Subcutaneous abdominal adipose tissue (tissue), 5 donors: ENCODE measurements at regions not wholly inside any gene's neighbourhood (a gene's known extent, or its start where the extent isn't known, plus 50 kb on each side); places are given as distances from the start of the nearest gene placed in this dataset.

Experiments
- H3K27ac ChIP-seq: one replicate; pipeline ENCODE4 v1.7.0; 2013; ENCODE audit warnings: low read depth, mild to moderate bottlenecking, inconsistent platforms, low read length, moderate library complexity
- H3K27me3 ChIP-seq, 5 donors: one replicate each; pipeline ENCODE4 v1.7.0; 2013; ENCODE audit warnings: low read length in 5 of 5, inconsistent platforms in 1 of 5; ENCODE audit not compliant: control insufficient read depth in 5 of 5, insufficient read depth in 4 of 5
- H3K36me3 ChIP-seq, 5 donors: one replicate each; pipeline ENCODE4 v1.7.0; 2013; ENCODE audit warnings: low read length in 5 of 5; ENCODE audit not compliant: control insufficient read depth in 5 of 5, insufficient read depth in 5 of 5
- H3K4me1 ChIP-seq, 5 donors: one replicate each; pipeline ENCODE4 v1.7.0; 2013; ENCODE audit warnings: low read length in 5 of 5, mild to moderate bottlenecking in 3 of 5, moderate library complexity in 1 of 5; ENCODE audit not compliant: control insufficient read depth in 5 of 5, insufficient read depth in 5 of 5
- H3K4me3 ChIP-seq, 5 donors: one replicate each; pipeline ENCODE4 v1.7.0; 2013; ENCODE audit warnings: low read length in 5 of 5, low read depth in 1 of 5
- H3K9ac ChIP-seq, 5 donors: one replicate each; pipeline ENCODE4 v1.7.0; 2013; ENCODE audit warnings: low read length in 5 of 5, mild to moderate bottlenecking in 4 of 5, moderate library complexity in 3 of 5
- H3K9me3 ChIP-seq, 5 donors: one replicate each; pipeline ENCODE4 v1.7.0; 2013; ENCODE audit warnings: low read length in 5 of 5; ENCODE audit not compliant: control insufficient read depth in 5 of 5
- donor health status: healthy.
- donor health status: healthy.
- donor health status: healthy.
- donor health status: healthy.
- donor health status: healthy.

DNA sequence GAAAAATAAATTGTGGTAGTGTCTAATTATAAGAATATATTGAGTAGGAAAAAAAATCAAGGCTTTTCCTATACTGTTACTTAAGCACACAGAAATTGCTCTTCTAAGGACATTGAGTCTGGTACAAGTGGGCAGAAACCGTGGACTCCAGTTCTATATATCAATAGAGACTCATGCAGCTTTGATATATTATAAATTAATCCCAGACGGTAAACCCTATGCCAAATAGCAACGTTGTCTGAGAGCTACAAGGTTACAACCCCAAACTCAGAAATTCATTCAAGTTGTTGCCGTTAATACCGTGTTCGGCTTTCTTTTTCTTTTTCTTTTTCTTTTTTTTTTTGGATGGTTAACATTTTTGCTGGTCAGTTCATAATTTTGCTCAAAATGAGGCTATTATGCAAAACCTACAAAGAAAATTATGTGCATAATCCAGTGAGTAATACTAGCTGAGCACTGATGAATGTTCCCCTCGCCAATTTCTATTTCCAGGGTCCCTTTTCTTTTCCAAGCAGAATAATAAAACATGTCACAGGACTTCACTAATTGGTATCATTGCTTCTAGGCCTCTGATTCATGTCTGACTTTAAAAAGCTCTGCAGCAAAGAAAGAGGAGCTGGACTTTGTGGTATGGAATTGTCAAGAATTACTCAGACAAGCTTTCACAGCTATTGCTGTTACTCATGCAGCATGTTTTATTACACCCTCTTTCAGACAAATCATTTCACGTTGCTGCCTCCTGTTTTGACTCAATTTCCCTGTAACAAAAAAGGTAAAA lies 737.7 kb downstream of the NLGN4X start:
- Histone ChIP-seq H3K9ac (no peak overlapping the region), H3K27me3 (no peaks in the 10 kb centered on the region), H3K4me3 (no peak overlapping the region), H3K27ac (no peak overlapping the region), H3K9me3 (no peaks in the 10 kb centered on the region), H3K4me1 (no peaks in the 10 kb centered on the region), H3K36me3 (no peaks in the 10 kb centered on the region)

DNA sequence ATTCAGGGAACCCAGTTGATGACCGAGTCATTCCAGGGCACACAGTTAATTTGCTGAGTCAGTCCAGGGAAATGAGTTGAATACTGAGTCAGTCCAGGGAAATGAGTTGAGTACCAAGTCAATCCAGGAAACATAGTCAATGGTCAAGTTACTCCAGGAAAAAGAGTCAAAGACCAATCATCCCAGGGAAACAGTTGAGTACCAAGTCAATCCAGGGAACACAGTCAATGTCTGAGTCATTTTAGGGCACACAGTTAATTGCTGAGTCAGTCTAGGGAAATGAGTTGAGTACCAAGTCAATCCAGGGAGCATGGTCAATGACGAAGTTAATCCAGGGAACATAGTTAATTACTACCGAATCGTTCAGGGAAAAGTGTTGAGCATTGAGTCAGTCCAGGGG lies 754.4 kb downstream of the NLGN4X start:
- Histone ChIP-seq H3K27me3 (no peaks in the 10 kb centered on the region), H3K4me3 (no peak overlapping the region), H3K27ac (no peak overlapping the region), H3K9me3 (peaks cover 0 to 11% (median 5%) of the 10 kb centered on the region in 5 donors), H3K36me3 (no peaks in the 10 kb centered on the region), H3K9ac (no peak overlapping the region), H3K4me1 (no peaks in the 10 kb centered on the region)

GRCh38 chrX:5458300-5458842 lies 770.3 kb downstream of the NLGN4X start:
- H3K9ac ChIP-seq, result no peak overlapping the region
- peaks cover 0 to 6% (median 0%) of the 10 kb centered on the region in 5 donors for H3K9me3 ChIP-seq
- H3K36me3 ChIP-seq, result no peaks in the 10 kb centered on the region
- H3K4me3 ChIP-seq, result no peak overlapping the region
- no peaks in the 10 kb centered on the region for H3K27me3 ChIP-seq
- H3K4me1 ChIP-seq, result no peaks in the 10 kb centered on the region
- no peak overlapping the region for H3K27ac ChIP-seq

DNA sequence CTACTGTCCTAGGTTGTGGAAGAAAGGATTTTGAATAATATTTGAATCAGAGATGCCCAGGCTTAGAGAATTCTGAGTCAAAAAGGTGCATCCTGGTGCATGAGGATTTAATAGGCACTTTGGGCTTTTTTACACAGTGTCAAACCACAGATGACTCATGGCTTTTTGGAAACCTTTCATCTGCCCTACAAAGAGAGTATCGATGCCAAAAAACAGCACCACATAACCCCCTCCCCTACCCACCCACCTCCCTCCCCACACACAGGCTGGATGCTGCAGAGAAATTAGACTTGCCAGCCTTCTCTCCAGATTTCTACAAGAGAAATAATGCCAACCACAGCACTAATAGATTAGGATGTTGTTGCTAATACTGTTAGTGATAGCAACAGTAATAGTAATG lies 779.3 kb downstream of the NLGN4X start:
- no peaks in the 10 kb centered on the region for H3K27me3 ChIP-seq
- H3K9me3 ChIP-seq, result peaks cover 0 to 3% (median 0%) of the 10 kb centered on the region in 5 donors
- no peak overlapping the region for H3K4me3 ChIP-seq
- no peak overlapping the region for H3K27ac ChIP-seq
- H3K36me3 ChIP-seq, result no peaks in the 10 kb centered on the region
- no peak overlapping the region for H3K9ac ChIP-seq
- no peaks in the 10 kb centered on the region for H3K4me1 ChIP-seq

DNA sequence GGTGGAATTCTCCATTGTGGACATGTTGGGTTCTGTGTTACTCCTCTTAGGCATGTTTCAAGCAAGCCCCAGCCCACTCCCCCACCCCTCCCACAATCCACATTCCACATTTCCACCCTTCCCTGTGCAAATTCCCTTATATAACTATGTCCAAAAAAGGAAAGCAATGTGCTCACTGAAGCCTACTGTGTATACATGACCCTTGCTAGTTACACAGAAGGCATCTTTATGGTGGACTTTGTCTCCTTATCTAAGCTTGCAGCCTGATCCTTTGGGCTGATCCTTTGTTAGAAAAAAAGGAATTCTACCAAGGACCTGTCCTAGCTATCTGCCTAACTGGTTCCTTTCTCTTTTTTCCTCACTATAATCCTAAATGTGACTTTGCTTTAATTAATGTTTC lies 796.8 kb downstream of the NLGN4X start:
- Histone ChIP-seq H3K27ac (no peak overlapping the region), H3K9me3 (peaks cover 0 to 3% (median 0%) of the 10 kb centered on the region in 5 donors), H3K9ac (no peak overlapping the region), H3K27me3 (no peaks in the 10 kb centered on the region), H3K36me3 (no peaks in the 10 kb centered on the region), H3K4me1 (no peaks in the 10 kb centered on the region), H3K4me3 (no peak overlapping the region)

DNA sequence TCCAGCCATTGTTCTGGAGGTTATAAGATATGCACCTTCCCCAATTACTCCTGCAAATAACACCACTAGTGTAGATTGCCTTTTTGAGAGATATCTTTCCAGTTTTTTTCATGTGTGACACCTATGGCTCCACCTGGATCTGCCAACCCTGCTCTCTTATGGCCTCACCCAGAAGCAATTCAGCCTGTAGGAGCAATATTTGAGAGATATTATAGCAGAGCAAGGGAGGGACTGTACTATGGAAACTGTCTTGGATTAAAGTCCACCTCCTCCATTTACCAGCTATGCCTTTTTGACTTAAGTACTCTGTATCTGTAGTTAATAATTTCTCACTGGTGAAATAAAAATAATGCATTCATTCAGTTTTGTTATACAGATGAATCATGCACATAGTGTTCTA lies 803.5 kb downstream of the NLGN4X start:
- Histone ChIP-seq H3K4me3 (no peak overlapping the region), H3K27ac (no peak overlapping the region), H3K9me3 (peaks cover 0 to 3% (median 0%) of the 10 kb centered on the region in 5 donors), H3K36me3 (no peaks in the 10 kb centered on the region), H3K27me3 (no peaks in the 10 kb centered on the region), H3K4me1 (no peaks in the 10 kb centered on the region), H3K9ac (no peak overlapping the region)

GRCh38 chrX:5417381-5417780 lies 811.3 kb downstream of the NLGN4X start:
- no peaks in the 10 kb centered on the region for H3K36me3 ChIP-seq
- no peaks in the 10 kb centered on the region for H3K4me1 ChIP-seq
- H3K27ac ChIP-seq, result no peak overlapping the region
- no peak overlapping the region for H3K4me3 ChIP-seq
- H3K9ac ChIP-seq, result no peak overlapping the region
- no peaks in the 10 kb centered on the region for H3K9me3 ChIP-seq
- H3K27me3 ChIP-seq, result no peaks in the 10 kb centered on the region

GRCh38 chrX:5415738-5416137 lies 812.9 kb downstream of the NLGN4X start:
- no peaks in the 10 kb centered on the region for H3K9me3 ChIP-seq
- H3K4me3 ChIP-seq, result no peak overlapping the region
- H3K27me3 ChIP-seq, result no peaks in the 10 kb centered on the region
- H3K4me1 ChIP-seq, result no peaks in the 10 kb centered on the region
- H3K36me3 ChIP-seq, result no peaks in the 10 kb centered on the region
- no peak overlapping the region for H3K27ac ChIP-seq
- no peak overlapping the region for H3K9ac ChIP-seq

- Histone ChIP-seq H3K9ac (no peak overlapping the region), H3K9me3 (no peaks in the 10 kb centered on the region), H3K27ac (no peak overlapping the region), H3K4me3 (no peak overlapping the region), H3K36me3 (no peaks in the 10 kb centered on the region), H3K27me3 (peaks cover 0 to 2% (median 0%) of the 10 kb centered on the region in 5 donors), H3K4me1 (no peaks in the 10 kb centered on the region)
Observed at GRCh38 chrX:5409106-5409505, 819.6 kb downstream of the NLGN4X start.

DNA sequence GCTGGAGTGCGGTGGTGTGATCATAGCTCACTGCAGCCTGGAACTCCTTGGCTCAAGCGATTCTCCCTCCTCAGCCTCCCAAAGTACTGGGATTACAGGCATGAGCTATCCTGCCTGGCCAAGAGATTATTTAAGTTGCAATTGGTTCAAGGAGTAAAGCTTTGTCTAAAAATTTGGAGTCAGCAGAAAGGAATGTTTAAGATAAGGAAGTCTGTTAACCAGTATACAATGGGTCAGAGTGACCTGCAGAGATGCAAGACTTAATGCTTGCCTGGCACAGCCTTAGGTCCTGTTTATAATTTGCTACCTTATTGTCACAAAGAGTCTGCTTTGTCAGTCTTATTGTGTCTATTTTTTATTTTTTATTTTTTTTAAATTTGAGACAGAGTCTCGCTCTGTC lies 826.2 kb downstream of the NLGN4X start:
- no peak overlapping the region for H3K27ac ChIP-seq
- H3K9ac ChIP-seq, result no peak overlapping the region
- H3K4me3 ChIP-seq, result no peak overlapping the region
- H3K36me3 ChIP-seq, result no peaks in the 10 kb centered on the region
- H3K27me3 ChIP-seq, result no peaks in the 10 kb centered on the region
- no peaks in the 10 kb centered on the region for H3K9me3 ChIP-seq
- H3K4me1 ChIP-seq, result no peaks in the 10 kb centered on the region
